Subcutaneous abdominal adipose tissue (tissue), 5 donors: ENCODE measurements at regions not wholly inside any gene's neighbourhood (a gene's known extent, or its start where the extent isn't known, plus 50 kb on each side); places are given as distances from the start of the nearest gene placed in this dataset.

Experiments used
- H3K27ac ChIP-seq: one replicate; pipeline ENCODE4 v1.7.0; 2013; ENCODE audit warnings: low read depth, mild to moderate bottlenecking, inconsistent platforms, low read length, moderate library complexity
- H3K27me3 ChIP-seq, 5 donors: one replicate each; pipeline ENCODE4 v1.7.0; 2013; ENCODE audit warnings: low read length in 5 of 5, inconsistent platforms in 1 of 5; ENCODE audit not compliant: control insufficient read depth in 5 of 5, insufficient read depth in 4 of 5
- H3K36me3 ChIP-seq, 5 donors: one replicate each; pipeline ENCODE4 v1.7.0; 2013; ENCODE audit warnings: low read length in 5 of 5; ENCODE audit not compliant: control insufficient read depth in 5 of 5, insufficient read depth in 5 of 5
- H3K4me1 ChIP-seq, 5 donors: one replicate each; pipeline ENCODE4 v1.7.0; 2013; ENCODE audit warnings: low read length in 5 of 5, mild to moderate bottlenecking in 3 of 5, moderate library complexity in 1 of 5; ENCODE audit not compliant: control insufficient read depth in 5 of 5, insufficient read depth in 5 of 5
- H3K4me3 ChIP-seq, 5 donors: one replicate each; pipeline ENCODE4 v1.7.0; 2013; ENCODE audit warnings: low read length in 5 of 5, low read depth in 1 of 5
- H3K9ac ChIP-seq, 5 donors: one replicate each; pipeline ENCODE4 v1.7.0; 2013; ENCODE audit warnings: low read length in 5 of 5, mild to moderate bottlenecking in 4 of 5, moderate library complexity in 3 of 5
- H3K9me3 ChIP-seq, 5 donors: one replicate each; pipeline ENCODE4 v1.7.0; 2013; ENCODE audit warnings: low read length in 5 of 5; ENCODE audit not compliant: control insufficient read depth in 5 of 5
- donor health status: healthy.
- donor health status: healthy.
- donor health status: healthy.
- donor health status: healthy.
- donor health status: healthy.

DNA sequence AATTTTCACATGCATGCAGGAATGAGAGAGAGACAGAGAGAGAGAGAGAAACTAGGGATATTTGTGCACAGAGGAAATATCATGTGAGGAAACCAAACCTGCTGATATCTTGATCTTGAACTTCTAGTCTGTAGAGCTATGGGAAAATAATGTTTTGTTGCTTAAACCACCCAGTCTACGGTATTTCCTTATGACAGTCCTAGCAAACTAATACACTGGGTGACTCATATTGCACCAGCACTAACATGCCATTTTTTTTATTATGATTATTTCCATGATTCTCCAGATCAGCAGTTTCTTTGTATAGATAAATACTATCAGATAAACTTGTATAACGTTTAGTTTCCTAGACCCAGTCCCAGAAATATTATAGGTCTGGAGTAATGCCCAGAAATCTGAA is 1259.0 kb downstream of the ZPLD1 start:
- Histone ChIP-seq H3K4me1 (no peaks in the 10 kb centered on the region), H3K27ac (no peak overlapping the region), H3K9ac (no peak overlapping the region), H3K36me3 (no peaks in the 10 kb centered on the region), H3K27me3 (no peaks in the 10 kb centered on the region), H3K9me3 (peaks cover 0 to 5% (median 0%) of the 10 kb centered on the region in 5 donors), H3K4me3 (no peak overlapping the region)

GRCh38 chr3:103698646-103699045 is 1263.8 kb downstream of the ZPLD1 start:
- H3K4me1 ChIP-seq = no peaks in the 10 kb centered on the region
- H3K36me3 ChIP-seq = no peaks in the 10 kb centered on the region
- no peaks in the 10 kb centered on the region for H3K27me3 ChIP-seq
- no peak overlapping the region for H3K4me3 ChIP-seq
- H3K9ac ChIP-seq = no peak overlapping the region
- H3K9me3 ChIP-seq = no peaks in the 10 kb centered on the region
- no peak overlapping the region for H3K27ac ChIP-seq

DNA sequence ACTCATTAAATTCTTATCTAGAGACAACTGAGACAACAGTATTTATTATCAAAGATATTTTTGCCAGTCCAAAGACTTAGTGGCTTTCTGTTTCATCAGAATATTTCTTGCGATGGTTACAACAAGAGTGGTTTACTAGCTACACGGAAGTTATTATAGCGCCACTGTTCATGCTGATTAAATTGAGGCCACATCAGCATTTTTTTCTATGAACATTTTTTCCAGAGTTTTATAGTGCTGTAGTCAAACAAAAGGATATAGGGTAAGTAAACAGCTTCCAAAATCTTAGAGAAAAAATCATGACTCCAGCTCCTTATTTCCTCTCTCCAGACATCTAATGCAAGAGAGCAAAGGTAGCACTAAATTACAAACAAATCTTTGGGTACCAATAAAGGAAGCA is 1264.4 kb downstream of the ZPLD1 start:
- Histone ChIP-seq H3K27me3 (no peaks in the 10 kb centered on the region), H3K9ac (no peak overlapping the region), H3K9me3 (no peaks in the 10 kb centered on the region), H3K27ac (no peak overlapping the region), H3K4me1 (no peaks in the 10 kb centered on the region), H3K36me3 (no peaks in the 10 kb centered on the region), H3K4me3 (no peak overlapping the region)

- Histone ChIP-seq H3K27me3 (no peaks in the 10 kb centered on the region), H3K9ac (no peak overlapping the region), H3K27ac (no peak overlapping the region), H3K4me3 (no peak overlapping the region), H3K9me3 (no peaks in the 10 kb centered on the region), H3K36me3 (no peaks in the 10 kb centered on the region), H3K4me1 (no peaks in the 10 kb centered on the region)
These were observed 1270.8 kb downstream of the ZPLD1 start for GRCh38 chr3:103705641-103706040.

- Histone ChIP-seq H3K4me1 (no peaks in the 10 kb centered on the region), H3K27ac (no peak overlapping the region), H3K9me3 (no peaks in the 10 kb centered on the region), H3K36me3 (no peaks in the 10 kb centered on the region), H3K9ac (no peak overlapping the region), H3K4me3 (no peak overlapping the region), H3K27me3 (no peaks in the 10 kb centered on the region)
These were observed 1271.9 kb downstream of the ZPLD1 start for GRCh38 chr3:103706671-103707070.

DNA sequence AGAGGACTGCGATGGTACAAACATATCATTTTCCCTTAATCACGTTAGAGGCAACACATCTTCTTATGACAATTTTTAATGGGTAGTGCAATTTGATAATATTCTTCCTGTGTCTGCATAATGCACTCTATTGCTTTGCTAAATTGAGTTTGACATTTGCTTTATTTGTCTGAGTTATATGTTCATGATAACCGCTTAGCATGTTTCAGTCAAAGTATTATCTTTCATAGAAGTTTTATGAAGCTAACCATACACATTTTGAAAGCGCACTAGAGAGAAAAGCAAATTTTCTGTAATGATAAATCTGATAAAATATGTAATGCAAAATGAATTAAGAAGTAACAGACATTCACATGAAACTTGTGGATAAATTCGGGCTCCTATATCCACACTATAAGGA is 1276.9 kb downstream of the ZPLD1 start:
- Histone ChIP-seq H3K4me1 (no peaks in the 10 kb centered on the region), H3K9ac (no peak overlapping the region), H3K4me3 (no peak overlapping the region), H3K27ac (no peak overlapping the region), H3K36me3 (no peaks in the 10 kb centered on the region), H3K9me3 (no peaks in the 10 kb centered on the region), H3K27me3 (no peaks in the 10 kb centered on the region)

- Histone ChIP-seq H3K27me3 (no peaks in the 10 kb centered on the region), H3K36me3 (no peaks in the 10 kb centered on the region)
These were observed 1277.6 kb downstream of the ZPLD1 start for GRCh38 chr3:103712320-103713008.

GRCh38 chr3:103729547-103729946 is 1294.7 kb downstream of the ZPLD1 start:
- Histone ChIP-seq H3K27ac (no peak overlapping the region), H3K9me3 (peaks cover 0 to 6% (median 0%) of the 10 kb centered on the region in 5 donors), H3K9ac (no peak overlapping the region), H3K36me3 (no peaks in the 10 kb centered on the region), H3K27me3 (no peaks in the 10 kb centered on the region), H3K4me1 (no peaks in the 10 kb centered on the region), H3K4me3 (no peak overlapping the region)

More at GRCh38 chr3:103712320-103713008, 1277.6 kb downstream of the ZPLD1 start:
- Histone ChIP-seq H3K27ac (no peak overlapping the region), H3K9ac (no peak overlapping the region), H3K4me3 (no peak overlapping the region), H3K4me1 (no peaks in the 10 kb centered on the region), H3K9me3 (no peaks in the 10 kb centered on the region)

- Histone ChIP-seq H3K4me3 (no peak overlapping the region), H3K27ac (no peak overlapping the region), H3K36me3 (no peaks in the 10 kb centered on the region), H3K4me1 (no peaks in the 10 kb centered on the region), H3K9ac (no peak overlapping the region), H3K27me3 (no peaks in the 10 kb centered on the region), H3K9me3 (peaks cover 0 to 6% (median 0%) of the 10 kb centered on the region in 5 donors)
These were observed 1295.9 kb downstream of the ZPLD1 start for GRCh38 chr3:103730744-103731143.

- Histone ChIP-seq H3K27me3 (no peaks in the 10 kb centered on the region), H3K4me3 (no peak overlapping the region), H3K27ac (no peak overlapping the region), H3K36me3 (no peaks in the 10 kb centered on the region), H3K9me3 (peaks cover 0 to 3% (median 0%) of the 10 kb centered on the region in 5 donors), H3K4me1 (no peaks in the 10 kb centered on the region), H3K9ac (no peak overlapping the region)
These were observed 1318.2 kb downstream of the ZPLD1 start for GRCh38 chr3:103752986-103753385.
